ENCODE measurements at regions not wholly inside any gene's neighbourhood (a gene's known extent, or its start where the extent isn't known, plus 50 kb on each side); places are given as distances from the start of the nearest gene placed in this dataset.
"Not testable (repeated sequence)": the region's sequence is repeated elsewhere in the genome, so short reads cannot be mapped to it uniquely, and the experiment has no call there.

- Histone ChIP-seq H3K9ac (ENCODE audit: insufficient read length) (no peak overlapping the region), H3K9me3 (ENCODE audit: low read depth, low read length) (no peaks in the 10 kb centered on the region), H3K4me3 (no peak overlapping the region), H3K36me3 (ENCODE audit: insufficient read depth, low read length) (no peaks in the 10 kb centered on the region), H3K27ac (no peak overlapping the region)
- no peak for TF ChIP-seq EZH2 (IDR thresholded peaks at IDR 0.05)
- no peak for TF ChIP-seq FOXP2 (optimal IDR thresholded peaks at IDR 0.05; ENCODE audit: control extremely low read depth, extremely low read length, insufficient read depth)
- TF ChIP-seq POLR2AphosphoS5 (IDR thresholded peaks at IDR 0.05; ENCODE audit: borderline replicate concordance, low read depth, low read length): no peak
- DNase-seq (ENCODE audit: low read depth, low spot score): no peak
Measured at GRCh38 chr1:60821156-60821555, 261.2 kb upstream of the NFIA start.

DNA sequence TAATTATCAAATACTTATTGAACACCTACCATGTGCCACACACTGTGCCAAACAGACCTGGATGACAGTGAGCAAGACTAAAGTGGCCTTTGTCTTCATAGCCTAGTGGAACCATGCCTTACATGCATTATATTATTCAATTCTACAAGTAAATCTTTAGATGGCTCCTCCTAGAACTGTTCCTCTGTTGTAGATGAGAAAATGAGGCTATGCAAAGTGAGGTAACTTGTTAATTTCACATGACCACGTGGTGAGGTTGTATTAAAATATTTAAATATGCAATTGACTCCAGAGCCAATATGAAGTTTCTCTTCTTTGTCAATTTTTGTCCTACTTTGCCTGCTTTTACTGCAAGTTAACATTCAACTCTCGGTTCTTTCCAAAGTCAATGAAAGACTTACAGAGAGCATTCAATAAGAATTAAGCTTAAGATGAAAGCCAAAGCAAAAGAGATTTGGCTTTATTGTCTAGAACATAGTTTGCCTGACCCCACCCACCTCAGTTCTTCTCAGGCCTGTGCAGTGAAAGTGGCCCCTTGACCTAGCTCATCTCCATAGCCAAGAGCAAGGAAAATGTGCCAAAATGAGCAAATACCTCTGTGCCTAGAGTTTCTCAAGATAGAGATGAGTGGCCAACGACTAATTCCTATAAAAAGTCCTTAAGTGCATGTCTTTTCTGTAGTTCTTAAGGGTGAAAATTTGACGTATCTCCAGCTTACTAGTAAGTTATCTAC is 263.2 kb upstream of the NFIA start:
- Histone ChIP-seq H3K9me3 (ENCODE audit: low read depth, low read length) (no peaks in the 10 kb centered on the region), H3K9ac (ENCODE audit: insufficient read length) (no peak overlapping the region), H3K36me3 (ENCODE audit: insufficient read depth, low read length) (no peaks in the 10 kb centered on the region), H3K4me3 (no peak overlapping the region), H3K27ac (no peak overlapping the region)
- no peak for DNase-seq (ENCODE audit: low read depth, low spot score)
- TF ChIP-seq FOXP2 (optimal IDR thresholded peaks at IDR 0.05; ENCODE audit: control extremely low read depth, extremely low read length, insufficient read depth): no peak
- TF ChIP-seq POLR2AphosphoS5 (IDR thresholded peaks at IDR 0.05; ENCODE audit: borderline replicate concordance, low read depth, low read length): no peak
- TF ChIP-seq EZH2 (IDR thresholded peaks at IDR 0.05): no peak

GRCh38 chr1:60813071-60813470 is 269.3 kb upstream of the NFIA start:
- H3K9ac ChIP-seq (ENCODE audit: insufficient read length): no peak overlapping the region
- no peak overlapping the region for H3K4me3 ChIP-seq
- no peaks in the 10 kb centered on the region for H3K9me3 ChIP-seq (ENCODE audit: low read depth, low read length)
- TF ChIP-seq EZH2 (IDR thresholded peaks at IDR 0.05): no peak
- no peak for TF ChIP-seq FOXP2 (optimal IDR thresholded peaks at IDR 0.05; ENCODE audit: control extremely low read depth, extremely low read length, insufficient read depth)
- TF ChIP-seq POLR2AphosphoS5 (IDR thresholded peaks at IDR 0.05; ENCODE audit: borderline replicate concordance, low read depth, low read length): no peak
- no peak overlapping the region for H3K27ac ChIP-seq
- no peaks in the 10 kb centered on the region for H3K36me3 ChIP-seq (ENCODE audit: insufficient read depth, low read length)
- no peak for DNase-seq (ENCODE audit: low read depth, low spot score)

- no peak overlapping the region for H3K4me3 ChIP-seq
- no peaks in the 10 kb centered on the region for H3K9me3 ChIP-seq (ENCODE audit: low read depth, low read length)
- H3K36me3 ChIP-seq (ENCODE audit: insufficient read depth, low read length): no peaks in the 10 kb centered on the region
- no peak for DNase-seq (ENCODE audit: low read depth, low spot score)
- no peak for TF ChIP-seq EZH2 (IDR thresholded peaks at IDR 0.05)
- TF ChIP-seq FOXP2 (optimal IDR thresholded peaks at IDR 0.05; ENCODE audit: control extremely low read depth, extremely low read length, insufficient read depth): no peak
- TF ChIP-seq POLR2AphosphoS5 (IDR thresholded peaks at IDR 0.05; ENCODE audit: borderline replicate concordance, low read depth, low read length): no peak
- no peak overlapping the region for H3K27ac ChIP-seq
- no peak overlapping the region for H3K9ac ChIP-seq (ENCODE audit: insufficient read length)
Measured at GRCh38 chr1:60809204-60809980, 273.0 kb upstream of the NFIA start.

- TF ChIP-seq POLR2AphosphoS5 (IDR thresholded peaks at IDR 0.05; ENCODE audit: borderline replicate concordance, low read depth, low read length) (no peak), FOXP2 (optimal IDR thresholded peaks at IDR 0.05; ENCODE audit: control extremely low read depth, extremely low read length, insufficient read depth) (no peak), EZH2 (IDR thresholded peaks at IDR 0.05) (no peak)
- Histone ChIP-seq H3K9ac (ENCODE audit: insufficient read length) (no peak overlapping the region), H3K4me3 (no peak overlapping the region), H3K27ac (no peak overlapping the region), H3K9me3 (ENCODE audit: low read depth, low read length) (no peaks in the 10 kb centered on the region), H3K36me3 (ENCODE audit: insufficient read depth, low read length) (no peaks in the 10 kb centered on the region)
- DNase-seq (ENCODE audit: low read depth, low spot score): no peak
Measured at GRCh38 chr1:60808676-60809075, 273.7 kb upstream of the NFIA start.

- DNase-seq (ENCODE audit: low read depth, low spot score): no peak
- no peaks in the 10 kb centered on the region for H3K9me3 ChIP-seq (ENCODE audit: low read depth, low read length)
- TF ChIP-seq EZH2 (IDR thresholded peaks at IDR 0.05) (no peak), POLR2AphosphoS5 (IDR thresholded peaks at IDR 0.05; ENCODE audit: borderline replicate concordance, low read depth, low read length) (no peak), FOXP2 (optimal IDR thresholded peaks at IDR 0.05; ENCODE audit: control extremely low read depth, extremely low read length, insufficient read depth) (no peak)
- no peak overlapping the region for H3K27ac ChIP-seq
- no peak overlapping the region for H3K4me3 ChIP-seq
- no peak overlapping the region for H3K9ac ChIP-seq (ENCODE audit: insufficient read length)
- H3K36me3 ChIP-seq (ENCODE audit: insufficient read depth, low read length): no peaks in the 10 kb centered on the region
Measured at GRCh38 chr1:60802884-60803283, 279.5 kb upstream of the NFIA start.

DNA sequence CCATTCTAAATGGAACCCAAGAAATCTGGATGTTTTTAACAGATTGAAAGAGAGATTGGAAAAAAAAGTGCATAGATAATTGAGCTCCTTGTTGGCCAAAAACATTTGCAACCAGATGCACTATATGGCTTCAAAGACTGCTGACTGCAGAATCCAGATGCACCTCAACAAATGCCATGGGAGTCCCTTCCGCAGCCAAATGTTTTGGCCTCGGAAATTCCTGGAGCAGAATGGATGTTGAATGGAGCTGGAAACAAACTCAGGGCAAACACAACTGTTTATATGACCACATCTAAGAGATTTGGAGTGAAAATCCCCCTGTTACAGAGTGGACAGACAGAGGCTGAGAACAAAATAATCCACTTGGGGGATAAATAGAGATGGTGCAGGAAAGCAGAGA is 285.0 kb upstream of the NFIA start:
- DNase-seq (ENCODE audit: low read depth, low spot score): no peak
- no peak for TF ChIP-seq POLR2AphosphoS5 (IDR thresholded peaks at IDR 0.05; ENCODE audit: borderline replicate concordance, low read depth, low read length)
- no peak for TF ChIP-seq EZH2 (IDR thresholded peaks at IDR 0.05)
- TF ChIP-seq FOXP2 (optimal IDR thresholded peaks at IDR 0.05; ENCODE audit: control extremely low read depth, extremely low read length, insufficient read depth): no peak
- H3K36me3 ChIP-seq (ENCODE audit: insufficient read depth, low read length): no peaks in the 10 kb centered on the region
- no peak overlapping the region for H3K9ac ChIP-seq (ENCODE audit: insufficient read length)
- H3K9me3 ChIP-seq (ENCODE audit: low read depth, low read length): no peaks in the 10 kb centered on the region
- H3K27ac ChIP-seq: no peak overlapping the region
- H3K4me3 ChIP-seq: no peak overlapping the region

GRCh38 chr1:60791226-60791625 is 291.1 kb upstream of the NFIA start:
- TF ChIP-seq EZH2 (IDR thresholded peaks at IDR 0.05) (no peak), POLR2AphosphoS5 (IDR thresholded peaks at IDR 0.05; ENCODE audit: borderline replicate concordance, low read depth, low read length) (no peak), FOXP2 (optimal IDR thresholded peaks at IDR 0.05; ENCODE audit: control extremely low read depth, extremely low read length, insufficient read depth) (no peak)
- Histone ChIP-seq H3K27ac (no peak overlapping the region), H3K4me3 (no peak overlapping the region), H3K36me3 (ENCODE audit: insufficient read depth, low read length) (no peaks in the 10 kb centered on the region), H3K9ac (ENCODE audit: insufficient read length) (no peak overlapping the region), H3K9me3 (ENCODE audit: low read depth, low read length) (no peaks in the 10 kb centered on the region)
- DNase-seq (ENCODE audit: low read depth, low spot score): no peak

DNA sequence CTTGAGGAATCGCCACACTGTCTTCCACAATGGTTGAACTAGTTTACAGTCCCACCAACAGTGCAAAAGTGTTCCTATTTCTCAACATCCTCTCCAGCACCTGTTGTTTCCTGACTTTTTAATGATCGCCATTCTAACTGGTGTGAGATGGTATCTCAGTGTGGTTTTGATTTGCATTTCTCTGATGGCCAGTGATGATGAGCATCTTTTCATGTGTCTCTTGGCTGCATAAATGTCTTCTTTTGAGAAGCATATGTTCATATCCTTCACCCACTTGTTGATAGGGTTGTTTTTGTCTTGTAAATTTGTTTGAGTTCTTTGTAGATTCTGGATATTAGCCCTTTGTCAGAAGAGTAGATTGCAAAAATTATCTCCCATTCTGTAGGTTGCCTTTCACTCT is 309.3 kb upstream of the NFIA start:
- H3K36me3 ChIP-seq (ENCODE audit: insufficient read depth, low read length); H3K27ac ChIP-seq; H3K4me3 ChIP-seq; DNase-seq (ENCODE audit: low read depth, low spot score); H3K9me3 ChIP-seq (ENCODE audit: low read depth, low read length); H3K9ac ChIP-seq (ENCODE audit: insufficient read length): not testable (repeated sequence)

All from SK-N-MC (cell line).